Natural killer cell (primary cell): ENCODE measurements at regions not wholly inside any gene's neighbourhood (a gene's known extent, or its start where the extent isn't known, plus 50 kb on each side); places are given as distances from the start of the nearest gene placed in this dataset.

Source experiments
- ATAC-seq, 3 donors: fragments of 150-1000 bp in 2 of 3; fragments of 200-7000 bp in 1 of 3; cut with Tn5 transposase; 1 replicate in 1 of 3; 2 replicates in 2 of 3; pipeline ENCODE4 v1.10.0; 2021; ENCODE audit warnings: mild to moderate bottlenecking in 2 of 3, moderate library complexity in 2 of 3
- DNase-seq, 2 donors: peaks; one replicate each; pipeline versions ENCODE4 v3.0.0 to v3.0.0-alpha.2; 2013 to 2021; ENCODE audit warnings: mixed read lengths in 1 of 2
- H3K27ac ChIP-seq: one replicate; pipeline ENCODE4 v1.5.1; 2013; ENCODE audit warnings: mild to moderate bottlenecking, low read length
- H3K27me3 ChIP-seq: one replicate; pipeline ENCODE4 v1.6.1; 2013; ENCODE audit warnings: low read length; ENCODE audit not compliant: control insufficient read depth, insufficient read depth
- H3K36me3 ChIP-seq: one replicate; pipeline ENCODE4 v1.6.1; 2013; ENCODE audit warnings: low read length; ENCODE audit not compliant: control insufficient read depth, insufficient read depth
- H3K4me1 ChIP-seq: one replicate; pipeline ENCODE4 v1.6.1; 2013; ENCODE audit warnings: low read length; ENCODE audit not compliant: control insufficient read depth, insufficient read depth
- H3K4me3 ChIP-seq: one replicate; pipeline ENCODE4 v1.5.1; 2013; ENCODE audit warnings: low read length
- H3K9me3 ChIP-seq: one replicate; pipeline ENCODE4 v1.6.1; 2013; ENCODE audit warnings: low read length; ENCODE audit not compliant: control insufficient read depth, insufficient read depth
- H3K27ac Mint-ChIP-seq, 2 donors: one replicate each; pipeline ENCODE4 v1.8.0; 2022; ENCODE audit warnings: mild to moderate bottlenecking in 2 of 2, mixed read lengths in 2 of 2, moderate library complexity in 1 of 2
- H3K27me3 Mint-ChIP-seq, 2 donors: one replicate each; pipeline ENCODE4 v1.8.0; 2022; ENCODE audit warnings: low read depth in 2 of 2, mixed read lengths in 2 of 2
- H3K36me3 Mint-ChIP-seq: one replicate; pipeline ENCODE4 v1.8.0; 2022; ENCODE audit warnings: mixed read lengths
- H3K4me1 Mint-ChIP-seq, 2 donors: one replicate each; pipeline ENCODE4 v1.8.0; 2022; ENCODE audit warnings: mixed read lengths in 2 of 2
- H3K4me3 Mint-ChIP-seq: one replicate; pipeline ENCODE4 v1.8.0; 2022; ENCODE audit warnings: mild to moderate bottlenecking, moderate library complexity, mixed read lengths
- H3K9me3 Mint-ChIP-seq, 2 donors: one replicate each; pipeline ENCODE4 v1.8.0; 2022; ENCODE audit warnings: mixed read lengths in 2 of 2
- CTCF ChIP-seq: fragments of 200-600 bp; IDR thresholded peaks from one replicate; pipeline ENCODE4 v1.8.0; 2022; ENCODE audit warnings: antibody characterized with exemption
- WGBS: methylation state at CpG from one replicate; pipeline ENCODE4 v1.1.7; 2013; ENCODE audit warnings: missing lambda C conversion rate; ENCODE audit not compliant: insufficient coverage; 5-methylcytosine and 5-hydroxymethylcytosine counted together
- intact Hi-C: fragments of 100-400 bp; cut with micrococcal nuclease; formaldehyde crosslinking; loops from one replicate; pipeline ENCODE4 v1.14.2; 2022

- H3K4me1 Mint-ChIP-seq: no peaks in the 10 kb centered on the region
- H3K9me3 Mint-ChIP-seq: peaks cover 22 to 25% of the 10 kb centered on the region in 2 donors
- no peaks in the 10 kb centered on the region for H3K4me1 ChIP-seq
- no peak overlapping the region for H3K4me3 Mint-ChIP-seq
- no peak overlapping the region for H3K27ac Mint-ChIP-seq
- H3K36me3 Mint-ChIP-seq: no peaks in the 10 kb centered on the region
- ATAC-seq (no peak), DNase-seq (no peak)
- H3K4me3 ChIP-seq: no peak overlapping the region
- H3K27ac ChIP-seq: no peak overlapping the region
- no peaks in the 10 kb centered on the region for H3K27me3 Mint-ChIP-seq
- no peaks in the 10 kb centered on the region for H3K9me3 ChIP-seq
- H3K36me3 ChIP-seq: no peaks in the 10 kb centered on the region
- H3K27me3 ChIP-seq: no peaks in the 10 kb centered on the region
- no peak for TF ChIP-seq CTCF
- 81% methylated on average over 3 of the region's 4 CpGs for WGBS
- intact Hi-C loops: no loop called here
These were observed 482.4 kb downstream of the NLGN4X start for GRCh38 chrX:5746231-5746630.

GRCh38 chrX:5733501-5733900 lies 495.2 kb downstream of the NLGN4X start:
- Histone ChIP-seq H3K9me3 (no peaks in the 10 kb centered on the region), H3K4me3 (no peak overlapping the region), H3K36me3 (no peaks in the 10 kb centered on the region), H3K27me3 (no peaks in the 10 kb centered on the region), H3K27ac (no peak overlapping the region), H3K4me1 (no peaks in the 10 kb centered on the region)
- intact Hi-C loops: no loop called here
- Mint-ChIP-seq H3K4me1 (no peaks in the 10 kb centered on the region), H3K36me3 (no peaks in the 10 kb centered on the region), H3K4me3 (no peak overlapping the region), H3K27ac (no peak overlapping the region), H3K9me3 (peaks cover 16% of the 10 kb centered on the region in 2 donors), H3K27me3 (no peaks in the 10 kb centered on the region)
- DNase-seq: no peak
- WGBS: no CpG with 5 or more reads among the region's 3 CpGs
- TF ChIP-seq CTCF: no peak
- ATAC-seq: no peak

- Histone ChIP-seq H3K4me1 (no peaks in the 10 kb centered on the region), H3K36me3 (no peaks in the 10 kb centered on the region), H3K9me3 (no peaks in the 10 kb centered on the region), H3K27me3 (no peaks in the 10 kb centered on the region), H3K4me3 (no peak overlapping the region), H3K27ac (no peak overlapping the region)
- WGBS: no CpG with 5 or more reads among the region's 2 CpGs
- H3K4me1 Mint-ChIP-seq: no peaks in the 10 kb centered on the region
- H3K36me3 Mint-ChIP-seq: no peaks in the 10 kb centered on the region
- ATAC-seq (no peak), DNase-seq (no peak)
- intact Hi-C loops: no loop called here
- peaks cover 11 to 17% of the 10 kb centered on the region in 2 donors for H3K9me3 Mint-ChIP-seq
- H3K27ac Mint-ChIP-seq: no peak overlapping the region
- H3K4me3 Mint-ChIP-seq: no peak overlapping the region
- no peaks in the 10 kb centered on the region for H3K27me3 Mint-ChIP-seq
- TF ChIP-seq CTCF: no peak
These were observed 498.1 kb downstream of the NLGN4X start for GRCh38 chrX:5730556-5730955.

GRCh38 chrX:5726224-5726623 lies 502.4 kb downstream of the NLGN4X start:
- peaks cover 5 to 12% of the 10 kb centered on the region in 2 donors for H3K9me3 Mint-ChIP-seq
- ATAC-seq: no peak
- TF ChIP-seq CTCF: no peak
- 59% methylated on average over 4 of the region's 5 CpGs for whole genome bisulfite sequencing
- peak in 1 of 2 donors; percentile 0 for DNase-seq
- H3K4me3 ChIP-seq: no peak overlapping the region
- no peaks in the 10 kb centered on the region for H3K36me3 ChIP-seq
- no peaks in the 10 kb centered on the region for H3K27me3 Mint-ChIP-seq
- H3K4me1 ChIP-seq: no peaks in the 10 kb centered on the region
- H3K4me1 Mint-ChIP-seq: no peaks in the 10 kb centered on the region
- intact Hi-C loops: no loop called here
- H3K36me3 Mint-ChIP-seq: no peaks in the 10 kb centered on the region
- H3K9me3 ChIP-seq: no peaks in the 10 kb centered on the region
- H3K27ac ChIP-seq: no peak overlapping the region
- H3K27me3 ChIP-seq: no peaks in the 10 kb centered on the region
- H3K4me3 Mint-ChIP-seq: no peak overlapping the region
- H3K27ac Mint-ChIP-seq: no peak overlapping the region
